ENCODE measurements at regions not wholly inside any gene's neighbourhood (a gene's known extent, or its start where the extent isn't known, plus 50 kb on each side); places are given as distances from the start of the nearest gene placed in this dataset.
"Not testable (repeated sequence)": the region's sequence is repeated elsewhere in the genome, so short reads cannot be mapped to it uniquely, and the experiment has no call there.

DNA sequence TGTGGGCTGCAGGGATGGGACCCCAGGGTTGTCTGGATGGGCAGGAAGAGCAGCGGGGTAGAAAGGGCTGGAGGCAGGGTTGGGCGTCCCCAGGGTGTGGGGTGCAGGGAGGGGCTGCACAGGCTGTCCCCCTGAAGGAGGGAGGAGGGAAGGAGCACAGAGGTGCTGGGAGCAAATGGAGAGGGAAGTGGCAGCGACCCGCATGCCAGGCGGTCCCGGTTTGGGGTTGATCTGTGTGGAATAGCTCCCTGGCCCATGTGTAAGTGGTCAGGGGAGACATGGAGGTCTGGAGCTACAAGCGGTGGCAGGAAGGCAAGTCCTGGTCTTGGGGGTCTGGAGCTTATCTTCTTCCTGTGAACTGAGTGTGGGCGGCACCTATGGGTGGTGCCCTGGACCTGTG is 532.0 kb downstream of the GOLGA6L6 start:
- TF ChIP-seq, protein P1, sequence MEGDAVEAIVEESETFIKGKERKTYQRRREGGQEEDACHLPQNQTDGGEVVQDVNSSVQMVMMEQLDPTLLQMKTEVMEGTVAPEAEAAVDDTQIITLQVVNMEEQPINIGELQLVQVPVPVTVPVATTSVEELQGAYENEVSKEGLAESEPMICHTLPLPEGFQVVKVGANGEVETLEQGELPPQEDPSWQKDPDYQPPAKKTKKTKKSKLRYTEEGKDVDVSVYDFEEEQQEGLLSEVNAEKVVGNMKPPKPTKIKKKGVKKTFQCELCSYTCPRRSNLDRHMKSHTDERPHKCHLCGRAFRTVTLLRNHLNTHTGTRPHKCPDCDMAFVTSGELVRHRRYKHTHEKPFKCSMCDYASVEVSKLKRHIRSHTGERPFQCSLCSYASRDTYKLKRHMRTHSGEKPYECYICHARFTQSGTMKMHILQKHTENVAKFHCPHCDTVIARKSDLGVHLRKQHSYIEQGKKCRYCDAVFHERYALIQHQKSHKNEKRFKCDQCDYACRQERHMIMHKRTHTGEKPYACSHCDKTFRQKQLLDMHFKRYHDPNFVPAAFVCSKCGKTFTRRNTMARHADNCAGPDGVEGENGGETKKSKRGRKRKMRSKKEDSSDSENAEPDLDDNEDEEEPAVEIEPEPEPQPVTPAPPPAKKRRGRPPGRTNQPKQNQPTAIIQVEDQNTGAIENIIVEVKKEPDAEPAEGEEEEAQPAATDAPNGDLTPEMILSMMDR (IDR thresholded peaks at IDR 0.05): not testable (repeated sequence)
- TF ChIP-seq, protein P2, sequence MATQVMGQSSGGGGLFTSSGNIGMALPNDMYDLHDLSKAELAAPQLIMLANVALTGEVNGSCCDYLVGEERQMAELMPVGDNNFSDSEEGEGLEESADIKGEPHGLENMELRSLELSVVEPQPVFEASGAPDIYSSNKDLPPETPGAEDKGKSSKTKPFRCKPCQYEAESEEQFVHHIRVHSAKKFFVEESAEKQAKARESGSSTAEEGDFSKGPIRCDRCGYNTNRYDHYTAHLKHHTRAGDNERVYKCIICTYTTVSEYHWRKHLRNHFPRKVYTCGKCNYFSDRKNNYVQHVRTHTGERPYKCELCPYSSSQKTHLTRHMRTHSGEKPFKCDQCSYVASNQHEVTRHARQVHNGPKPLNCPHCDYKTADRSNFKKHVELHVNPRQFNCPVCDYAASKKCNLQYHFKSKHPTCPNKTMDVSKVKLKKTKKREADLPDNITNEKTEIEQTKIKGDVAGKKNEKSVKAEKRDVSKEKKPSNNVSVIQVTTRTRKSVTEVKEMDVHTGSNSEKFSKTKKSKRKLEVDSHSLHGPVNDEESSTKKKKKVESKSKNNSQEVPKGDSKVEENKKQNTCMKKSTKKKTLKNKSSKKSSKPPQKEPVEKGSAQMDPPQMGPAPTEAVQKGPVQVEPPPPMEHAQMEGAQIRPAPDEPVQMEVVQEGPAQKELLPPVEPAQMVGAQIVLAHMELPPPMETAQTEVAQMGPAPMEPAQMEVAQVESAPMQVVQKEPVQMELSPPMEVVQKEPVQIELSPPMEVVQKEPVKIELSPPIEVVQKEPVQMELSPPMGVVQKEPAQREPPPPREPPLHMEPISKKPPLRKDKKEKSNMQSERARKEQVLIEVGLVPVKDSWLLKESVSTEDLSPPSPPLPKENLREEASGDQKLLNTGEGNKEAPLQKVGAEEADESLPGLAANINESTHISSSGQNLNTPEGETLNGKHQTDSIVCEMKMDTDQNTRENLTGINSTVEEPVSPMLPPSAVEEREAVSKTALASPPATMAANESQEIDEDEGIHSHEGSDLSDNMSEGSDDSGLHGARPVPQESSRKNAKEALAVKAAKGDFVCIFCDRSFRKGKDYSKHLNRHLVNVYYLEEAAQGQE (IDR thresholded peaks at IDR 0.05; ENCODE audit: insufficient read depth in 1 of 2, low read depth in 2 of 2, low read length in 1 of 2): not testable (repeated sequence)
- not testable (repeated sequence) for TF ChIP-seq POLR2AphosphoS5 (IDR thresholded peaks at IDR 0.05; ENCODE audit: low read depth, low read length); SIN3A (IDR thresholded peaks at IDR 0.05; ENCODE audit: borderline replicate concordance, insufficient read depth, low read depth, low read length); TCF7L2 (IDR thresholded peaks at IDR 0.05; ENCODE audit: low read depth, low read length)

All from Panc1 (cell line).